ENCODE measurements at regions not wholly inside any gene's neighbourhood (a gene's known extent, or its start where the extent isn't known, plus 50 kb on each side); places are given as distances from the start of the nearest gene placed in this dataset.

DNA sequence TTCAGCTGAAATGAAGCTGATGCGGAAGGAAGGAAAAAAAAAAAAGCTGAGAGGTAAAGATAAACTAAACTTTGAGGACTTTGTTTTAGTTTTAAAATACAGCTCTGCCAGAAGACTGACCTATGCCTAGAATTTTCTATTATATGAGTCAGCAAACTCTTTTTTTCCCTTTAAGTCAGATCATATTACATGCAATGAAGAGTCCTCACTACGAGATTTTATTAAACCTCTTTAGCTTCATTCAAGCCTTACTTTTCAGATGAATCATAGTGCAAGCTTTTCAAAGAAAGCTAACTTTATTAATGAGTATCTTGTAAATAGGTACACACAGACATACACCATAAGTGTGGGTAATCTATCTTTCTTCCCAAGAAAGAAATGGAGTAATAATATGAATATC lies 57.8 kb upstream of the FSCB start:
- no peaks in the 10 kb centered on the region for H3K9me3 ChIP-seq (replicated peaks; ENCODE audit: insufficient read depth, low read length)
- H2AFZ ChIP-seq (ENCODE audit: low read length) = no peak overlapping the region
- no peaks in the 10 kb centered on the region for H3K36me3 ChIP-seq (replicated peaks; ENCODE audit: insufficient read depth, low read length)
- no peak overlapping the region for H3K9ac ChIP-seq (ENCODE audit: low read length)
- H3K4me3 ChIP-seq (ENCODE audit: low read length) = no peak overlapping the region
- no peak overlapping the region for H3K27ac ChIP-seq (ENCODE audit: low read length)
- H3K4me2 ChIP-seq (ENCODE audit: low read depth, low read length) = no peak overlapping the region
- H3K9me2 ChIP-seq (replicated peaks; ENCODE audit: insufficient read depth, low read length) = no peaks in the 10 kb centered on the region
- H3K79me2 ChIP-seq (ENCODE audit: low read length) = no peaks in the 10 kb centered on the region
- no peaks in the 10 kb centered on the region for H4K20me1 ChIP-seq (ENCODE audit: insufficient read depth, low read length)
- H3K4me1 ChIP-seq (ENCODE audit: low read length) = no peaks in the 10 kb centered on the region
- H3F3A ChIP-seq (ENCODE audit: insufficient read depth, low read length) = no peaks in the 10 kb centered on the region
- TF ChIP-seq EZH2 (optimal IDR thresholded peaks at IDR 0.05; ENCODE audit: low read depth, low read length) (no peak), EZH2phosphoT487 (IDR thresholded peaks at IDR 0.05; ENCODE audit: low read length) (no peak)
- TF ChIP-seq, protein P1, sequence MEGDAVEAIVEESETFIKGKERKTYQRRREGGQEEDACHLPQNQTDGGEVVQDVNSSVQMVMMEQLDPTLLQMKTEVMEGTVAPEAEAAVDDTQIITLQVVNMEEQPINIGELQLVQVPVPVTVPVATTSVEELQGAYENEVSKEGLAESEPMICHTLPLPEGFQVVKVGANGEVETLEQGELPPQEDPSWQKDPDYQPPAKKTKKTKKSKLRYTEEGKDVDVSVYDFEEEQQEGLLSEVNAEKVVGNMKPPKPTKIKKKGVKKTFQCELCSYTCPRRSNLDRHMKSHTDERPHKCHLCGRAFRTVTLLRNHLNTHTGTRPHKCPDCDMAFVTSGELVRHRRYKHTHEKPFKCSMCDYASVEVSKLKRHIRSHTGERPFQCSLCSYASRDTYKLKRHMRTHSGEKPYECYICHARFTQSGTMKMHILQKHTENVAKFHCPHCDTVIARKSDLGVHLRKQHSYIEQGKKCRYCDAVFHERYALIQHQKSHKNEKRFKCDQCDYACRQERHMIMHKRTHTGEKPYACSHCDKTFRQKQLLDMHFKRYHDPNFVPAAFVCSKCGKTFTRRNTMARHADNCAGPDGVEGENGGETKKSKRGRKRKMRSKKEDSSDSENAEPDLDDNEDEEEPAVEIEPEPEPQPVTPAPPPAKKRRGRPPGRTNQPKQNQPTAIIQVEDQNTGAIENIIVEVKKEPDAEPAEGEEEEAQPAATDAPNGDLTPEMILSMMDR (IDR thresholded peaks at IDR 0.05; ENCODE audit: low read length) = no peak
- no peaks in the 10 kb centered on the region for H3K27me3 ChIP-seq (replicated peaks; ENCODE audit: insufficient read depth, low read length)
- DNase-seq = no peak

Measured in MM.1S (cell line).